Spleen (tissue), 7 donors: ENCODE measurements at regions not wholly inside any gene's neighbourhood (a gene's known extent, or its start where the extent isn't known, plus 50 kb on each side); places are given as distances from the start of the nearest gene placed in this dataset.

ENCODE experiments used
- CTCF ChIP-seq, 11 experiments: fragments of 200-600 bp in 7 of 11; fragments of 450-650 bp in 4 of 11; sonication (generic) in 4 of 11; IDR thresholded peaks in 8 of 11; conservative IDR thresholded peaks in 3 of 11; 1 replicate in 7 of 11; 2 replicates in 4 of 11; pipeline versions ENCODE4 v1.4.0 to v1.8.0; 2016 to 2021; ENCODE audit warnings: antibody characterized with exemption in 11 of 11, inconsistent platforms in 4 of 11, mild to moderate bottlenecking in 1 of 11
- POLR2A ChIP-seq, 3 donors: fragments of 450-650 bp; IDR thresholded peaks; one replicate each; pipeline ENCODE4 v1.5.1; 2017; ENCODE audit warnings: antibody characterized with exemption in 3 of 3, mild to moderate bottlenecking in 1 of 3
- POLR2AphosphoS5 ChIP-seq, 3 donors: sonication (generic); formaldehyde crosslinking; IDR thresholded peaks; one replicate each; pipeline ENCODE4 v1.5.1; 2017; ENCODE audit warnings: antibody characterized with exemption in 3 of 3
- donor health status: DM: no; HTN: no; CAD: no; lungs with moderate emphysema.
- donor health status: DM: no; HTN: no; CAD: no.
- donor health status: DM: no; HTN: no; CAD: no.

DNA sequence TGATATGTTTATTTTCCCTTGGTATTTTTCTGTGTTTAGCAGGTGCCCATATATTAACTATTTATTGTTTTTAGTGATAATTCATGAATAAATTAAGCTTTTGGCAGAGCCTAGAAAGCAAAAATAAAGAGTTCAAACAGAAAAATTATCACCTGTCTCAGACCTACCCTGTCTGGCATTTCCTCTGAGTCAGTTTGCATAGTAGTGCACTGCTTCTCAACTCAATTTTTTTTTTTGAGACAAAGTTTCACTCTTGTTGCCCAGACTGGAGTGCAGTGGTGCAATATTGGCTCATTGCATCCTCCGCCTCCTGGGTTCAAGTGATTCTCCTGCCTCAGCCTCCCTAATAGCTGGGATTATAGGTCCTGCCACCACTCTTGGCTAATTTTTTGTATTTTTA lies 793.9 kb downstream of the SUCLG1 start:
- TF ChIP-seq CTCF (IDR thresholded peaks at IDR 0.05 in 8 of 11, conservative IDR thresholded peaks at IDR 0.05 in 3 of 11) (no peak), POLR2A (IDR thresholded peaks at IDR 0.05) (no peak), POLR2AphosphoS5 (IDR thresholded peaks at IDR 0.05) (no peak)
